GM12875 (cell line): ENCODE measurements at regions not wholly inside any gene's neighbourhood (a gene's known extent, or its start where the extent isn't known, plus 50 kb on each side); places are given as distances from the start of the nearest gene placed in this dataset.
"Not testable (repeated sequence)": the region's sequence is repeated elsewhere in the genome, so short reads cannot be mapped to it uniquely, and the experiment has no call there.

Experiments
- H3K4me3 ChIP-seq: one replicate; pipeline ENCODE4 v1.5.1; 2011; ENCODE audit warnings: low read depth, low read length, control low read depth
- CTCF ChIP-seq: IDR thresholded peaks from 2 replicates; pipeline ENCODE4 v1.5.1; 2011; ENCODE audit warnings: low read depth, mild to moderate bottlenecking, control low read depth, inconsistent platforms, low read length, moderate library complexity, borderline replicate concordance; ENCODE audit not compliant: insufficient read depth

GRCh38 chr2:89850881-89851582 lies 1159.6 kb downstream of the RPIA start:
- no peak for TF ChIP-seq CTCF
- H3K4me3 ChIP-seq = no peak overlapping the region

GRCh38 chr2:89851583-89851905 lies 1160.1 kb downstream of the RPIA start:
- TF ChIP-seq CTCF = no peak
- no peak overlapping the region for H3K4me3 ChIP-seq

GRCh38 chr2:89853427-89853826 lies 1162.0 kb downstream of the RPIA start:
- not testable (repeated sequence) for H3K4me3 ChIP-seq

- not testable (repeated sequence) for H3K4me3 ChIP-seq
Observed at GRCh38 chr2:89855752-89856151, 1164.3 kb downstream of the RPIA start.

- not testable (repeated sequence) for H3K4me3 ChIP-seq
Observed at GRCh38 chr2:89856305-89856704, 1164.8 kb downstream of the RPIA start.

- H3K4me3 ChIP-seq = not testable (repeated sequence)
Observed at GRCh38 chr2:89862164-89862563, 1170.7 kb downstream of the RPIA start.

GRCh38 chr2:89863209-89863608 lies 1171.7 kb downstream of the RPIA start:
- not testable (repeated sequence) for H3K4me3 ChIP-seq

- H3K4me3 ChIP-seq = not testable (repeated sequence)
Observed at GRCh38 chr2:89874810-89875595, 1183.5 kb downstream of the RPIA start.

- H3K4me3 ChIP-seq = not testable (repeated sequence)
Observed at GRCh38 chr2:89876445-89876844, 1185.0 kb downstream of the RPIA start.

- not testable (repeated sequence) for H3K4me3 ChIP-seq
Observed at GRCh38 chr2:89876878-89877277, 1185.4 kb downstream of the RPIA start.

GRCh38 chr2:89882880-89883279 lies 1191.4 kb downstream of the RPIA start:
- not testable (repeated sequence) for H3K4me3 ChIP-seq

- H3K4me3 ChIP-seq = not testable (repeated sequence)
Observed at GRCh38 chr2:89883624-89884023, 1192.2 kb downstream of the RPIA start.

- H3K4me3 ChIP-seq = not testable (repeated sequence)
Observed at GRCh38 chr2:89885071-89885470, 1193.6 kb downstream of the RPIA start.

- not testable (repeated sequence) for H3K4me3 ChIP-seq
Observed at GRCh38 chr2:89888693-89889092, 1197.2 kb downstream of the RPIA start.

GRCh38 chr2:89890185-89890773 lies 1198.8 kb downstream of the RPIA start:
- not testable (repeated sequence) for H3K4me3 ChIP-seq

GRCh38 chr2:89894988-89895387 lies 1203.5 kb downstream of the RPIA start:
- not testable (repeated sequence) for H3K4me3 ChIP-seq

- not testable (repeated sequence) for H3K4me3 ChIP-seq
Observed at GRCh38 chr2:89895629-89896028, 1204.2 kb downstream of the RPIA start.

GRCh38 chr2:89927018-89927417 lies 1235.5 kb downstream of the RPIA start:
- not testable (repeated sequence) for H3K4me3 ChIP-seq
